Stimulated activated CD8-positive, alpha-beta memory T cell treated with anti-CD3 and anti-CD28 coated beads, Interleukin-7, amount 100 ng/mL, for 24 hours (primary cell): ENCODE measurements at regions not wholly inside any gene's neighbourhood (a gene's known extent, or its start where the extent isn't known, plus 50 kb on each side); places are given as distances from the start of the nearest gene placed in this dataset.

Experiments
- DNase-seq: peaks from one replicate; pipeline ENCODE4 v3.0.0-alpha.2; 2020; ENCODE audit warnings: low read depth

DNA sequence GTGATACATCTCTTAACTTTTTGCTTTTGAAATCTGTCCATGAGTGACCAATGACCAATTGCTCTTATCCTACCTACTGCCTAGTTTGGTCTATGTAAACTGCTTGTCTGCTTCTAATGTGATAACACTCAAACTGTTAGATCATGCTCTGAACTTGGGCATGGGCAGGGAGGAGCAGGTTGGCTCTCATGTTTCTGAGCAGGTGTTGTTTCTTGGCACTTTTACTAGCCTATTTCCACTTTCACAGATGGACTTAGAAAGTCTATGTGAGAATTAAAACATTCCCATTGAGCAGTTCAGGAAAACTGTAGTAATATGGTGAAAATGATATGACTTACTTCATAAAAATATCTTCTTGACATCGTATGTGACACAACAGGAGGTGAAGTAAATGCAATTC is 538.4 kb downstream of the HACE1 start:
- no peak for DNase-seq

DNA sequence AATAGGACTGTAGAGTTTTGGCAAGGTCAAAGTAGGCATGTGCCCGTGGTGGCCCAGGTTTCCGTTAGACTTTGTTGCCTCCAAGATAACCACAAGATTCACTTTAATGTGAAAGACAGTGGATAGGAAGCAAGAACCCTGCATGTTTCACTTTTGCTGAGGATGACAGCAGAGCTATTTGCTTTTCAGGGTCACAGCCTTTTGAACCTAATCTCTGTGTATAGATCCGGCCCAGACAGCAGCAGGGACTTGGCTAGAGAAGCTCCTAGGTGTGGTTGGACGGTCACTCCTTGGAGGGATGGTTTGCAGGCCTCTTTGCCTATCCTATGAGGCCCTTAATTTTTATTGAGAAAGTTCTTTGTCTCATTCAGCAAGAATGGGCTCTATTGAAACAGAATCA is 538.8 kb downstream of the HACE1 start:
- DNase-seq = no peak

DNA sequence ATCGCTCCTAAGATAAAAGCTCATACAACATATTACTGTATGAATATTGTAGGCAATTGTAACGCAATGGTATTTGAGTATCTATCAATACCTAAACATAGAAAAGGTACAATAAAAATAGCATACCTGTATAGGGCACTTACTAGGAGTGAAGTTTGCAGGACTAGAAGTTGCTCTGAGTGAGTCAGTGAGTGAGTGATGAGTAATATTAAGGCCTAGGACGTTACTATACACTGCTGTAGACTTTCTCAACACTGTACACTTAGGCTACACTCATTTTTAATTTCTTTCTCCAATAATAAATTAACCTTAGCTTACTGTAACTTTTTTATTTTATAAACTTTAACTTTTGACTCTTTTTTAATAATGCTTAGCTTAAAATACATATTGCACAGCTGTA is 546.9 kb downstream of the HACE1 start:
- no peak for DNase-seq

DNA sequence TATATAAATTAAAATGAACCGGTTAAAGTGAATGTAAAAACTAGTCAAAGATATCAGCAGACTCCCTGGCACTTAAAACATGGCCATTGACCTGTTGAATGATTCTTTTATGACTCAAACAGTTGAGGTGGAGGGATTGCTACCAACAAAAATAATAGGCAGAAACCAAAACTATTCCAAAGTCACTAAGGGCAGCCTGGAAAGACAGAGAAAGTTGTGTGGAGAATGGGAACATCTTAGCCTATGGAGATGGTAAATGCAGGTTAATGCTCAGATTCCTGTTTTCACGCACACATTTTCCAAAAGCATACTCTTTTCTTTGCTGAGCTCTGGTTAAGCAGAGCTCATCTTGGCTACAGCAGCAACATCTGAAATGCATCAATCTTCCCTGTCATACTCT is 553.5 kb downstream of the HACE1 start:
- DNase-seq = no peak

DNA sequence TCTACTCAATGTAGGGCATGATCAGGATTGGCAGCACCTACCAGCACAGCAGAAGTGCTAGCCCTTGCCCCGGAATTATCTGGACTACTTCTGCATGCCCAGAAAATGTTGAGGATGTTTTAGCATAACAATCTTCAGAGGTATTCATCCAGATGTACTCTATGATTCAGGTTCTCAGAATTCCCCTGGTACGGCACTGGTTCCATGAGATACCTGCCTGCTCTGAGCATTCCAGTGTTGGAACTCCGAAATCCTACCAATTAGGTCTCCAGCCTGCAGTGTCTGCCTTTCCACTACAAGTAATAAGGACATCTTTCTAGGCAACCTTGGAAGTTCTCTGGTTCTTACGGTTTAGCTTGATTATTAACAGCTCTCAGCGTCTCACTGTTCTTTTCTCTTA is 554.5 kb downstream of the HACE1 start:
- no peak for DNase-seq

DNA sequence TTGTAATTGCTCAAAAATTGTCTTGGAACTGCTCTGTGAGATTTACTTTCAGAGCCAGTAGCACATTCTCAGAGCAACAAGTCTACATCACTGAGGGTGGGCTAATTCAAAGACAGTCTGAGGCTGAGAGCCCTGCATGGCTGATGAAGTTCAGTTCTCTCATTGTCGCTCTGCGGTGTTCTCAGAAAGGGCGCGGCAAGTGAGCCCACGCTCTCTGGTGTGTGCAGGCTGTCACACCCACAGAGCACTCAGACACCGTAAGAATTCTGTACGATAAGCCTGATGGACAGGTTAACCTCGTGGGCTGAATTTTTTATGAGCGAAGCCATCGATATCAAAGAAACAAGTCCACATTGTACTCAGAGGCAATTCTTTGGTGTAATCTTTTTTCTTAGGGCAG is 557.8 kb downstream of the HACE1 start:
- no peak for DNase-seq

DNA sequence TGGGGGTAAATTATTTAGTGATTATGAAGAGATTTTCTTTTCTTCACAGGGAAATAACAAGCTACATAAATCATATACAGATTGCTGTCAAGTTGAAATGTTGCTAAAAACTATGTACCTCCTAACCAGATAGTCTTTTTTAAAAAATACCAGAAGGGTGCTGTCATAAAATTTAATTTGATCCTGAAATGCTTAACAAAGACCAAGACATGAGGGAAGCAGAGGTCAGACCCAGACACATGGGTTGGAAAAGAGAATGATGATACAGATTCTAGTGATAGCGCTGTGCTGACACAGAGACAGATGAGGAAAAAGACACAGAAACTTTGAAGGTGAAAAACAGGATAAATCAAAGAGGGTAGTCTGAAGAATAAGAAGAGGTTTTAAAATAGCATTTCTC is 573.1 kb downstream of the HACE1 start:
- no peak for DNase-seq

DNA sequence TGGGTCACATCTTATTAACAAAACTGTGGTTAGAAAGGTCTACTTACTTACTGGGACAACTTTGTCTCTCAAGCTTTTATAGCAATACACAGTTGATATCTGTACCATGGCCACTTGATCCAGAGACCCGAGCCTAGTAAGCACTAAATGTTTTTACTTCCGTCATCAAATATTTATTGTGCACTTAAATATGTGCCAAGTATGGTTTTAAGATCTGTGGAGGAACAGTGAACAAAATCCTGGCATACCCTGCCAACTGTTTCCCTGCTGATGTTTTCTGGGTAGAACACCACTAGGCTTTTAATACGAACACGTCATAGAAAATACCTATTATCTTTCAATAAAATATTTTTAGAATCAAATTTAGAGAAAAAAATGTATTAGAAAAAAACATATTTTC is 574.8 kb downstream of the HACE1 start:
- DNase-seq = no peak

DNA sequence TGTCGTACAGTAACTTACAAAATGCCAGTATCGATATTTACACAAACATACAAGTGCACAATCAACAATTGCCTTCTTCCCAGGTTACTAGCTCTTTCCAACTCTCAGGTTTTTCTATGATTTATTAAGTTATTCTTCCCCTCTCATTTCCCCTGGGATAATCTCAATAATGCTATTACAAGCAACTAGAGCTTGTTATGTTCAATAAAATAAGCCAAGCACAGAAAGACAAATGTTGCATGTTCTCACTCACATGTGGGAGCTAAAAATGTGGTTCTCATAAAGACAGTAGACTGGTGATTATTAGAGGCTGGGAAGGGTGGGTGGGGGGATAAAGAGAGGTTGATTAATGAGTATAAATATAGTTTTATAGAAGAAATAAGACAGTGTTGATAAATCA is 577.1 kb downstream of the HACE1 start:
- no peak for DNase-seq

DNA sequence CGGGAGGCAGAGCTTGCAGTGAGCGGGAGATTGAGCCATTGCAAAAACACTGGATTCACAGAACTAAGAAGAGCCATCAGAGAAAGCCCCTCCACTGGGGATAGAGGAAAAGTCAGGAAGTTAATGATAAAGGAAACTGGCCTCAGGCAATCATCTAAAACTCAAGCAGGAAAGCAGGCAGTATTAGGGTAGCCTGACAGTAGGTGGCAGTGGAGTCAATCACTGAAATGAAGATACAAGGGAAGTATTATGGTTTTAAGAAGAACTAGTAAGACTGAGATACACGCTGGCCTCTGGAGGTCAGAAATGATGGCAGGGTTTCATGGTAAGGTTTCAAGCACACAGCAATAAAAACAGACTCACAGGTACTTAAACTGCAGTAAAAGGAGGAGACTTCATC is 578.3 kb downstream of the HACE1 start:
- no peak for DNase-seq

DNA sequence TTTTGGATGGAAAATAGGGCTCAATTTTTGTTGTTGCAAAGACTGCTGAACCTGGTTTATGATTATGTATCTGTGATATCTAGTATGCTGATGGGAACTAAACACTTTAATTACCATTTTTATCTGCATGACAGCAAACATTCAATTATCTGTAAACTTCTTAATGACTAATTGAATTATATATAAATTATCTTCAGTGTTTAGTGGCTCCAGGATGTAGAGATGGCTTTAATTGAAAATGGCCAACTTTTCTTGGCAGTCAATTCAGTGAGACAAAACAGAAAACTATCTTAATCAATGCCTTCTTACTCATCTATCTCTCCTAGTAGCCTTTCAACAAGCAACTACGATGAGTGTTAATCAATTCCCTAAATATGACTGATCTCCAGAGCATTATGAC is 591.3 kb downstream of the HACE1 start:
- DNase-seq = no peak

DNA sequence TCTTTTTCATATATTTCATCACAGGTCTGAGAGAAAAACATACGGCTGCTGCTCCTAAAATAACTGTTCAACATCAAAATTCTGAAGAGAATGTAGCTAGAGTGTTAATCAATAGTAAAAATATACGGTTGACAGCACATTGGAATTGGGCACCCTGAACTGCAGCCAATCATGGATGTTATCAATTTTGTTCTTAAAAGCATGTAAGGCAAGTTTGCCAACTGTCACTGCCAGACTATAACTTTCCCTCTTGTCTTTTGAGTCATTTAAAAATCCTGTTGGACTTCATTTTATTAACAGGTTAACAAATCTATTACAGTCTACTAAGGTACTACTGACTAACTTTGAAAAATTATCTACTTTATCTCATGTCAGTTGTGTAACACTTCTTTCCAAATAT is 592.8 kb downstream of the HACE1 start:
- DNase-seq = no peak

DNA sequence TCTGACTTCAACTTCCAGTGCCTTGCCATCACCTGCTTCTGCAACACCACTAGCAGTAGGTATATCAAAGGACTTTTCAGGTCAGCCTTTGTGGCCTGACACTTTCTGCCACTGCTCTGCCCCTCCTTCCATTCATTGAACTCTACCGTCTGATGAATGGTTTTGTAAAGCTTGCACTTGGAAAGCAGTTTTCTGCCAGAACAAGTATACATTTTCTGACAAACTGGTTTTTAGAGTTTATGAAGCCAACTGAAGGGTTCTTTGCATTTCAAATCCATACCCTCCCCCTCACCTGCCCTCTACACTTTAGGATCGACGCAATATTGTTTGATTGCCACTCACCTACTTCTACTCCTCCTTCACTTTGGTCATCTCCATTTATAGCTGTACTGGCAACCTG is 603.1 kb downstream of the HACE1 start:
- DNase-seq = no peak

DNA sequence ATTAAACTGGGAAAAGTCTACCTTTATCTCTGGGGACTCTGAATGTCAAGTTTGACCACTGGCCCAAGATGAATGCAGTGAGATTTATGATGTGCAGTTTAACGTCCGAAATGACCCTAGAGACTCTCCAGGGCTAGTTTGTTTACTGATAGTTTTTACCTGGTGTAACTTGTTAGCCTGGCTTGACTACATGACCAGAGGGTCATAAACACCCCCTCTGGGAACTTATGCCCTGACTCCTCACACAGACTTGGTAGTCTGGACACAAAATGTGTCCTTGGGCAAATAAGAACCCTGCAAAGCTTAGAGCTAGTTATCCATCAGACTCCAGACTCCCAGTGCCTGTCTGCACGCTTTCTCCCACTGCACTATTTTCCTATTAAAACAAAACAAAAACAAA is 606.5 kb downstream of the HACE1 start:
- no peak for DNase-seq

DNA sequence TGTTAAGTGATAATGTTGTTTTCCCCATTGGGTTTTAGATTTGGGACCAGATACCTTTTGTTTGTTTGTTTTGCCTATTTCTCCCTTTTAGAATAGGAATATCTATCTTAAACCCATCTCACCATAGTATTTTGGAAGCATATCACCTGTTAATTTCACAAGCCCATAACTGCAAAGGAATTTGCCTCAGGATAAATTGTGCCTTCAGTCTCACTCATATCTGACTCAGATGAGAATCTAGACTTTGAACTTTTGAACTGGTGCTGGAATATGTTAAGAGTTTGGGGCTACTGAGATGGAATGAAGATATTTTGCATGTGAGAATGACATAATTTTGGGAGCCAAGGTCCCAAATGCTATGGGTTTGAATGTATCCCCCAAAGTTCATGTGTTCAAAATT is 607.4 kb downstream of the HACE1 start:
- DNase-seq = no peak

DNA sequence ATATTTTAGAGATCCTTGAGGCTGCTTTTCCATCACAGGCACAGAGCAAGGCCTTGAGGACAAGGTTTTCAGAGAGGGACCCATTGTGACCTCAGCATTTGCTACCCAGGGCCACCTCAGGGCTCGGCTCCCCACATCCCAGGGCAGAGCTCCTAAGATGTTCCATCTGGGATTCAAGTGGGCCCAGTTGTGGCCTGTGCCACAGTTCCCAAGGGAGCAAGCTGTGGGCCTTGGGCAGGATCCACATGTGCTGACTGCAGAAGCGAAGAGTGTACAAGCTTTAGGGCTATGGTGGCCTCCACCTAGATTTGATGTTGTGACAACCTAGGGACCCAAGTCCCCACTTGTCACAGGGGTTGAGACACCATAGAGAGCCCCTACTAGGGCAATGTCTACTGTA is 608.1 kb downstream of the HACE1 start:
- no peak for DNase-seq

DNA sequence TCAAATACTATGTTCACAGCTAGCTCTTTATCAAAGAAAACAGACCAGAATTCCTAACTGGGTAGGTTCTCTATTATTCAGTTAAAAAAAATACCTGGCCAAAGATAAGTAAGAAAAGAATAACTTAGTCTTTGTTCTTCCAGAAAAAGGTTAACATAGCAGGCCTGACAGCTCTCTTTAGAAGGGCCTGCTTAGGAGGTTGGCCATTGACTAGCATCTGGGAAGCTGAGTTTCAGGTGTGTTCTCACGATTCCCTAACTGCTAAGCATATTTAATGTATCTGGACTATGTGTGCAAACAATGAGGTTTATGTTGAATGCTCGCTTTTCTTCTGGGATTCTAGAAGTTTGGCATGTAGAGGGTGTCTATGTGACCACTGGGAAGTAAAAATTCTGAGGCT is 618.9 kb downstream of the HACE1 start:
- DNase-seq = no peak

DNA sequence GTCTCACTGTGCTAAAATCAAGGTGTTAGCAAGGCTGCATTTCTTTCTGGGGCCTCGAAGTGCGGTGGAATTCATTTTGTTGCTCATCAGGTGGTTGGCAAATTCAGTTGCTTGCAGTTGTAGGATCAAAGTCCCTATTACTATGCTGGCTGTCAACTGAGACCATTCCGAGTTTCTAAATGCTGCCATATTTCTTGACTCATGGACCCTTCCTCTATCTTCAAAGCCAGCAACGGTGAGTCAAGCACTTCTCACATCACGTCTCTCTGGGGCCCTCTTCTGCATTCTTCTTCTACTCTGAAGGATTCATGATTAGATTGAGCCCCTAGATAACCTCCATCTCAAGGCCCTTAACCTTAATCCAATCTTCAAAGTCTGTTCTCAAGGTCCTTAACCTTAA is 619.7 kb downstream of the HACE1 start:
- DNase-seq = no peak

DNA sequence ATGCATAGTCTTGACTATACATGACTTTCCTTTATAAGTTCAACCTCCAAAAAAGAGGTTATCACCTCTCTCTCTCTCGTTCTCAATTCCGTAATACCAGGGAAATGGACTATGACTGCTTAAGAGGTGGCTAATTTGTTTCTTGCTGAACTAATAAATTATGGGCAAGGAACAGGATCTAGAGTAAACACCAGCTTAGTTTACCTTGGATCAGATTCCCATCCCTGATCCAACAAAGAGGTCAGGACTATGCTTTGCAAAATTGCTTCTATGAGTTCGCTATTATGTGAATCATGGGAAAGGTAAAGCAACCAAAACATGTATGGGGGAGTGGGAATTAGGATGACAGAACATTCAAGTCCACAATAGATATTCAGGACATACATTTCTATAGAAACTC is 630.7 kb downstream of the HACE1 start:
- DNase-seq = no peak

DNA sequence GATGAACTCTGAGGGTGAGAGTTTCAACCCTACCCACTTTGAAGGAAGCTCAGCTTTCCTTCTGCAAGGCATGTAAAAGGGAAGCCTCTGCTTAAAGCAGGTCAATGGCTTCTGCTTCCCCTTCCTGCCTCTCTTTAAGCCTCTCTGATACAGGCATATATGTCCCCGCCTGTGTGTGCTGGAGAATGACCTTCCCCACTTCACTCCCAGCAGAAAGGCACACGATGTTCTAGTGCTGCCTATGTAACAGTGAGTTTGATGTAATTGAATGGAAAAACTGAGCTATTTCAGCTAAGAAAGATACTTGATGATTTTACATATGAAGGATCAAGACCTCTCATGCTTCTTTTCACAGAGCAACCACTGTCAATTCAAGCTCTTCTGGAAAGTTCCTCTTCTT is 632.2 kb downstream of the HACE1 start:
- DNase-seq = no peak

DNA sequence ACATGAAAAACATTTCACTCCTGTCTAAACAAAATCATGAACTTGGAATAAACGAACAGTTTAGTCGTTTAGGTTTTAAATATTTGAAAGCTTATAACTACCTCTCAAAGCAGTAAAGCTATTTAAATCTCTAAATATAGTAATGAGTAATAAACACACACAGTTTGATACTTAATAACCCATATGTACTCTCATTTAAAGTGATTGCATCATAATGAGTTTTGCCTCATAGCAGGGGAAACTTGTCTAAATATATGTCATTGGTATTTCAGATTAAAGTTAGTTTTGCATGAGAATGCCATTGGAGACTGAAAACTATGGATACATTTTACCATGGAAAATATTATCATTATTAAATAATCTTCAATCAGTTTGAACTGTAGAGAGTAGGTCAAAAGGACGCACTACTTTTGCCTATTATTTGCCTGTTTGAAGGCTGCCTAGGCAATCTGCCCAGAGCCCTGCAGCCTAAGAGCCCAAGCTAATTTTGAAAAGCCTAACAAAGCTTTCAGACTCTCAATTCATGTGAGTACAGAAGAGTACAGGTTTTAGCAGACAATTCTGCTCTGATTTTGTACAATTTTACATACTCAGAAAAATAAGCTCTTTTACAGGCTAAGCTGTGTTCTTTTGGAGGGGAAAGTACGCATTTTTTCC is 632.8 kb downstream of the HACE1 start:
- DNase-seq = no peak

DNA sequence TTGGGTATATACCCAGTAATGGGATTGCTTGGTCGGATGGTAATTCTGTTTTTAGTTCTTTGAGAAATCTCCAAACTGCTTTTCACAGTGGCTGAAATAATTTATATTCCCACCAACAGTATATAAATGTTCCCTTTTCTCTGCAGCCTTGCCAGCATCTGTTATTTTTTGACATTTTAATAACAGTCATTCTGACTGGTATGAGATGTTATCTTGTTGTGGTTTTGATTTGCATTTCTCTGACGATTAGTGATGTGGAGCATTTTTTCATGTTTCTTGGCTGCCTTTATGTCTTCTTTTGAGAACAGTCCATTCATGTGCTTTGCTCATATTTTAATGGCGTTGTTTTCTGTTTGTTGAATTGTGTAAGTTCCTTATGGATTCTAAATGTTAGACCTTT is 641.6 kb downstream of the HACE1 start:
- no peak for DNase-seq

DNA sequence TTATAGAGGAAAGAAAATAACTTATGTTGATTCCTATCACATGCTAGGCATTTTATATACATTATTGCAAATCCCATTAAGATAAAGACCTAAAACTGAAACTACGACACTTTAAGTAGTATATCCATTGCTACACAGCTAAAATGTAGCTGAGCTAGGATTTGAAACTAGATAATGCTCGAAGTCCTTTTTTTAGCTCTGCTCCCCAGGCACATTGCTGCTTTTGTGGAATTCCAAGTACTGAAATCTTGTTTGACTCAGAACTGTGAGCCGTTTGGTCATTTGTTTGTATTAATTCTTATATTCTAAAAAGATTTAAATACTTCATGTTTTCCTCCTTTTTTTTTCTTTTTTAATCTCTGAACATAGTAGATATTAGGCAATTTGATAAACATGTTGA is 644.8 kb downstream of the HACE1 start:
- no peak for DNase-seq

DNA sequence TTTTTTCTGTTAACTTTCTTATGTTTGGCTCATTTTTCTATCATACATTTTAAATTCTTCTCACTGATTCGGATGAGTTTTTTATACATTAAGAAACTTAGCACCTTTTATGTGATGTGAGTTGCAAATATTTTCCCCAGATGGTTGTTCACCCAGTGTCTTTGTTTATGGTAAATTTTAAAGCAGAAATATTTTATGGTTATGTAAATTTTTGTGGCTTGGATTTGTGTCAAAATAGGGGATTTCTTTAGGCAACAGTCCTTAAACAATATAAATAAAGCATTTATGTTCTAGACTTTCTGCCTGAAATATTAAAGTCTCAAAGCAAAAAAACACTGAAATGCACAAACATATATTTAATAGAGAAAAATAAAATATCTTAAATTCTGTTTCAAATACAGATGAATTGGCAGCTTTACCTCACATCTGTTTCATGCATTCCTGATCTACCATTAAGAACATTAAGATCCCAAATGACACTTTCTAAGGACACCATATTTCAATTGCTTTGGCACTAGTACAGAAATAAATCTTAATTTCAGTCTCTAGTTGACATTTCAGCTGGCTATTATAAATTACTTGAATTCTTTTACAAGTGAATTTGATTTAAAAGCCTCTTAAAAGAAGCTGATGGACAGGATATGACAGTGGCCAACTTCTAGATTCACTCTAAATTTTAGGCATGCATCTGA is 646.6 kb downstream of the HACE1 start:
- DNase-seq = no peak
